OCI-LY3 (cell line): ENCODE measurements at regions not wholly inside any gene's neighbourhood (a gene's known extent, or its start where the extent isn't known, plus 50 kb on each side); places are given as distances from the start of the nearest gene placed in this dataset.

Experiments used
- H2AFZ ChIP-seq: fragments of 200-600, 300-600 bp; shearing (Covaris generic); 2 replicates; pipeline ENCODE4 v1.6.0; 2014; ENCODE audit warnings: antibody characterized with exemption, low read depth, low read length
- H3K27ac ChIP-seq: fragments of 200-600, 300-600 bp; sonication (generic); 2 replicates; pipeline ENCODE4 v1.5.1; 2014; ENCODE audit warnings: mild to moderate bottlenecking, low read length, moderate library complexity, mixed read lengths
- H3K27me3 ChIP-seq: fragments of 200-600, 300-600 bp; sonication (generic); 2 replicates; pipeline ENCODE4 v1.6.1; 2014; ENCODE audit warnings: low read depth, low read length, mixed read lengths
- H3K36me3 ChIP-seq: fragments of 200-600, 300-600 bp; sonication (generic); replicated peaks from 2 replicates; pipeline ENCODE3; 2014; ENCODE audit warnings: low read depth, low read length, mixed read lengths
- H3K4me1 ChIP-seq: fragments of 300-600, 200-600 bp; sonication (generic); 2 replicates; pipeline ENCODE4 v1.6.1; 2014; ENCODE audit warnings: low read length, mixed read lengths
- H3K4me2 ChIP-seq: fragments of 200-600, 300-600 bp; sonication (generic); 2 replicates; pipeline ENCODE4 v1.6.1; 2014; ENCODE audit warnings: low read length, mixed read lengths
- H3K4me3 ChIP-seq: fragments of 300-600, 200-600 bp; sonication (generic); 2 replicates; pipeline ENCODE4 v1.5.1; 2014; ENCODE audit warnings: antibody characterized with exemption, mild to moderate bottlenecking, low read length, moderate library complexity
- H3K79me2 ChIP-seq: fragments of 300-600, 200-600 bp; shearing (Covaris generic); 2 replicates; pipeline ENCODE4 v1.6.1; 2014; ENCODE audit warnings: mild to moderate bottlenecking, low read length, mixed read lengths
- H3K9ac ChIP-seq: fragments of 300-600, 200-600 bp; shearing (Covaris generic); 2 replicates; pipeline ENCODE4 v1.6.0; 2014; ENCODE audit warnings: mild to moderate bottlenecking, low read length, moderate library complexity
- H3K9me3 ChIP-seq: fragments of 200-600, 300-600 bp; shearing (Covaris generic); 2 replicates; pipeline ENCODE4 v1.6.1; 2014; ENCODE audit warnings: low read length, mixed read lengths; ENCODE audit not compliant: insufficient read depth
- H4K20me1 ChIP-seq: fragments of 200-600, 300-600 bp; sonication (generic); 2 replicates; pipeline ENCODE4 v1.6.1; 2016; ENCODE audit warnings: low read length, mixed read lengths; ENCODE audit not compliant: insufficient read depth
- EZH2phosphoT487 ChIP-seq: fragments of 200-600 bp; shearing (Covaris generic); IDR thresholded peaks from 2 replicates; pipeline ENCODE4 v1.6.1; 2018; ENCODE audit warnings: antibody characterized with exemption, mixed run types, low read depth
- TF ChIP-seq, protein P1 (sequence below): fragments of 200-600, 300-600 bp; sonication (generic); IDR thresholded peaks from 2 replicates; pipeline ENCODE4 v1.5.1; 2014; ENCODE audit warnings: antibody characterized with exemption, low read length, low read depth

DNA sequence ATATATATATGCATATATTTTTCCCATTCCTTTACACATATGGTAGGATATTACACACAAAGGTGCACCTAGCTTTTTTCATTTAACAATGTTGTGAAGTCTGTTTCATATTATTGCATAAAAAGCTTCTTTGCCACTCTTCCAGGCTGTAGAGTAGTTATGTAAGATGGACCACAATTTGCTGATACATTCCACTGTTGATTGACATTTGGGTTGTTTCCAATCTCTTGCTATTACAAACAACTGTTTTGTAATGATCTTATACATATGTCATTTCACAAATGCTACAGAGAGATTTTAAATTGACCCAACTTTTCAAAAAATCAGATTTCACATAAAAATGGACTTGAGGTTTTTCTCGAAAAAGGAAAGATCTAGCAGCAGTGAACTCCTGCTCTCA, 301.4 kb downstream of the CDCA7 start:
- H3K4me2 ChIP-seq: no peak overlapping the region
- H3K79me2 ChIP-seq: no peaks in the 10 kb centered on the region
- H3K27me3 ChIP-seq: no peaks in the 10 kb centered on the region
- no peaks in the 10 kb centered on the region for H3K9me3 ChIP-seq
- H3K4me1 ChIP-seq: no peaks in the 10 kb centered on the region
- no peak overlapping the region for H3K9ac ChIP-seq
- TF ChIP-seq, protein P1, sequence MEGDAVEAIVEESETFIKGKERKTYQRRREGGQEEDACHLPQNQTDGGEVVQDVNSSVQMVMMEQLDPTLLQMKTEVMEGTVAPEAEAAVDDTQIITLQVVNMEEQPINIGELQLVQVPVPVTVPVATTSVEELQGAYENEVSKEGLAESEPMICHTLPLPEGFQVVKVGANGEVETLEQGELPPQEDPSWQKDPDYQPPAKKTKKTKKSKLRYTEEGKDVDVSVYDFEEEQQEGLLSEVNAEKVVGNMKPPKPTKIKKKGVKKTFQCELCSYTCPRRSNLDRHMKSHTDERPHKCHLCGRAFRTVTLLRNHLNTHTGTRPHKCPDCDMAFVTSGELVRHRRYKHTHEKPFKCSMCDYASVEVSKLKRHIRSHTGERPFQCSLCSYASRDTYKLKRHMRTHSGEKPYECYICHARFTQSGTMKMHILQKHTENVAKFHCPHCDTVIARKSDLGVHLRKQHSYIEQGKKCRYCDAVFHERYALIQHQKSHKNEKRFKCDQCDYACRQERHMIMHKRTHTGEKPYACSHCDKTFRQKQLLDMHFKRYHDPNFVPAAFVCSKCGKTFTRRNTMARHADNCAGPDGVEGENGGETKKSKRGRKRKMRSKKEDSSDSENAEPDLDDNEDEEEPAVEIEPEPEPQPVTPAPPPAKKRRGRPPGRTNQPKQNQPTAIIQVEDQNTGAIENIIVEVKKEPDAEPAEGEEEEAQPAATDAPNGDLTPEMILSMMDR: no peak
- no peak for TF ChIP-seq EZH2phosphoT487
- no peak overlapping the region for H2AFZ ChIP-seq
- no peaks in the 10 kb centered on the region for H4K20me1 ChIP-seq
- H3K27ac ChIP-seq: no peak overlapping the region
- H3K36me3 ChIP-seq: no peaks in the 10 kb centered on the region
- no peak overlapping the region for H3K4me3 ChIP-seq

DNA sequence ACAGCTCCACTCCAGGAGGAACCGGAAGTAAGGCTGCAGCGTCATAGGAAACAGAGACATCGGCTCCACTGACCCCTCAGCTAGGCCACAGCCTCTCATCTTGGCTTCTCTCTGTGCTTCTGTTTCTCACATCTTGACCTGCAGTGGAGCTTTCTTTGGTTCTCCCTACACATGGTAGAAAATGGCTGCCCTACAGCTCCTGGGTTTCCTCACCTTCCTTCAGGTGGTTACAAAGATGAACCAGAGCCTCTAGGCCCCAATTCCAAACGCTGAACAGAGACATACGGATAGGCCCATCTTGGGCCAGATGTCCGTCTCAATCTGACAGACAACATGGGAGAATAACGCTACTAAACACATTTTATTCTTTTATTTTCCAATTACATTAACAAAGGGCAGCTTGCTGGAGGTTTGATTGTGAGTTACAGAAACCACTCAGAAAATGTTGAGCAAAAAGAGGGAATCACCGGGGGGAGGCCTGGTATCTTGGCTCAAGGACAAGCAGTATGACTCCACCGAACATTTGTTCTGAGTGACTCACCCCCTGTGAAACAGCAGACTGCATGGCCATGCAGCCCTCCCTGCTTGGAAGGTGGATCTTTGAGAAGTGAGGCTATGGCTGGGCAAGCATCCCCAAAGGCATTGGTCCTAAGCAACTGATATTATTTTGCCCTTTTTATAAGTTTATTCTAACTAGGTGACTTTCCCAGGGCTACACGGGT, 303.5 kb downstream of the CDCA7 start:
- no peak overlapping the region for H3K27ac ChIP-seq
- H3K9ac ChIP-seq: no peak overlapping the region
- no peak overlapping the region for H3K4me3 ChIP-seq
- no peaks in the 10 kb centered on the region for H3K9me3 ChIP-seq
- no peak overlapping the region for H2AFZ ChIP-seq
- H3K4me2 ChIP-seq: no peak overlapping the region
- no peaks in the 10 kb centered on the region for H3K4me1 ChIP-seq
- no peaks in the 10 kb centered on the region for H3K27me3 ChIP-seq
- H4K20me1 ChIP-seq: no peaks in the 10 kb centered on the region
- H3K79me2 ChIP-seq: no peaks in the 10 kb centered on the region
- TF ChIP-seq, protein P1: no peak
- no peak for TF ChIP-seq EZH2phosphoT487
- no peaks in the 10 kb centered on the region for H3K36me3 ChIP-seq

DNA sequence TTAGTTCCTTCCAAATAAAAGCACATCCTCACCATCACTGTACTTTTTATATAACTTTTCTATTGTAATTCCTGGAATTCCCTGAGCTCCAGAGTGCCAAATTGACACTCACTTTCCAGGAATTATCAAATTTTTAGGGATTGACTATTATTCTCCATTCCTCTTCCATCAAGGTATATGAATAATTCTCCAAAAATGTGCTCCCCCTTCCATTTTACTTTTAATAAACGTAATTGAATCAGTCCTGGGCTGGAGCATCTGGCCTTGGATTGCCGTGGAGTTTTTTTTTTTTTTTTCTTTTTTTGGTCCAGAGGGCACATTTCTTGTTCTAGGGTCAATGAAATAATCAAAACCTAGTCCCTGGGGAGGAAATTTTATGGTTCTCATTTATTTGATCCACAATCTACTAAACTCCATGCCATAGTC, 304.3 kb downstream of the CDCA7 start:
- Histone ChIP-seq H3K4me2 (no peak overlapping the region), H3K79me2 (no peaks in the 10 kb centered on the region), H3K27me3 (no peaks in the 10 kb centered on the region), H3K36me3 (no peaks in the 10 kb centered on the region), H3K9me3 (no peaks in the 10 kb centered on the region), H3K4me1 (no peaks in the 10 kb centered on the region), H3K9ac (no peak overlapping the region), H3K4me3 (no peak overlapping the region), H4K20me1 (no peaks in the 10 kb centered on the region), H3K27ac (no peak overlapping the region), H2AFZ (no peak overlapping the region)
- no peak for TF ChIP-seq EZH2phosphoT487
- TF ChIP-seq, protein P1: no peak

GRCh38 chr2:173659509-173659908, 304.8 kb downstream of the CDCA7 start:
- no peaks in the 10 kb centered on the region for H3K79me2 ChIP-seq
- H3K27ac ChIP-seq: no peak overlapping the region
- no peaks in the 10 kb centered on the region for H3K27me3 ChIP-seq
- no peak overlapping the region for H2AFZ ChIP-seq
- H3K9ac ChIP-seq: no peak overlapping the region
- H3K4me3 ChIP-seq: no peak overlapping the region
- no peak overlapping the region for H3K4me2 ChIP-seq
- H3K4me1 ChIP-seq: no peaks in the 10 kb centered on the region
- H4K20me1 ChIP-seq: no peaks in the 10 kb centered on the region
- H3K36me3 ChIP-seq: no peaks in the 10 kb centered on the region
- no peaks in the 10 kb centered on the region for H3K9me3 ChIP-seq
- TF ChIP-seq, protein P1: no peak
- no peak for TF ChIP-seq EZH2phosphoT487
